ENCODE measurements at regions not wholly inside any gene's neighbourhood (a gene's known extent, or its start where the extent isn't known, plus 50 kb on each side); places are given as distances from the start of the nearest gene placed in this dataset.

DNA sequence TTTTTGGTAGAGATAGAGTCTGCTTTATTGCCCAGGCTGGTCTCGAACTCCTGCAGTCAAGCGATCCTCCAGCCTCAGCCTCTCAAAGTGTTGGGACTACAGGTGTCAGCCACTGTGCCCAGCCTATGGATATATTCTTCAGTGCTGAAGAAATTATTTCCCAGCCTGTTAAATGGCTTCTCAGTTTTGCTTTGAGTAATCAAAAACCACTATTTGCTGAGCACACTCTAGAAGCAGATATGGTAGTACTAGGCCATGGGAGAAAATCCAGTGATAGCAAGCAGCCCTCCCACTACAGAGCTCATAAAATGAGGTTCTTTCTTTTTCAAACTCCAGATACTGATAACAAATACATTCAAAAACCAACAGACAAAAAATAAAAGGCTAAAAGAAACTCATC lies 80.6 kb upstream of the CLDN10 start:
- ATAC-seq (no peak), DNase-seq (ENCODE audit: low read depth in 1 of 2, low spot score in 1 of 2) (no peak), FAIRE-seq (no peak)
- ChIA-PET POLR2A (no interaction called here), CTCF (interaction anchor here (0.6 to 1.1 kb wide), 2 partner anchors 9 to 132 kb away, joined by 4 read pairs; no protein-coding TSS in a partner anchor)
- H3K4me1 ChIP-seq: no peaks in the 10 kb centered on the region
- no peak overlapping the region for H3K4me2 ChIP-seq
- 87% methylated on average over 2 of the region's 2 CpGs for WGBS (ENCODE audit: missing lambda C conversion rate)
- no peak overlapping the region for H3K27ac ChIP-seq
- no peak overlapping the region for H3K4me3 ChIP-seq
- TF ChIP-seq CHD4 (IDR thresholded peaks at IDR 0.05; ENCODE audit: borderline replicate concordance) (no peak), HOXB13 (CRISPR knock-in tag; IDR thresholded peaks at IDR 0.05; ENCODE audit: low read depth) (no peak), CHD2 (IDR thresholded peaks at IDR 0.05; ENCODE audit: low read length, partially characterized antibody) (no peak), CEBPB (IDR thresholded peaks at IDR 0.05) (no peak), RFX5 (IDR thresholded peaks at IDR 0.05) (no peak), HMGXB4 (CRISPR knock-in tag; IDR thresholded peaks at IDR 0.05; ENCODE audit: borderline replicate concordance) (no peak), HOXA7 (CRISPR knock-in tag; IDR thresholded peaks at IDR 0.05) (no peak), FOSB (CRISPR knock-in tag; IDR thresholded peaks at IDR 0.05) (no peak), BHLHE40 (IDR thresholded peaks at IDR 0.05; ENCODE audit: low read depth, low read length) (no peak), MAFK (IDR thresholded peaks at IDR 0.05; ENCODE audit: partially characterized antibody) (no peak), MAZ (IDR thresholded peaks at IDR 0.05; ENCODE audit: borderline replicate concordance, low read depth, low read length) (no peak), HES2 (IDR thresholded peaks at IDR 0.05) (no peak)
- TF ChIP-seq, protein P1, sequence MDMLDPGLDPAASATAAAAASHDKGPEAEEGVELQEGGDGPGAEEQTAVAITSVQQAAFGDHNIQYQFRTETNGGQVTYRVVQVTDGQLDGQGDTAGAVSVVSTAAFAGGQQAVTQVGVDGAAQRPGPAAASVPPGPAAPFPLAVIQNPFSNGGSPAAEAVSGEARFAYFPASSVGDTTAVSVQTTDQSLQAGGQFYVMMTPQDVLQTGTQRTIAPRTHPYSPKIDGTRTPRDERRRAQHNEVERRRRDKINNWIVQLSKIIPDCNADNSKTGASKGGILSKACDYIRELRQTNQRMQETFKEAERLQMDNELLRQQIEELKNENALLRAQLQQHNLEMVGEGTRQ (IDR thresholded peaks at IDR 0.05): no peak
- TF ChIP-seq, protein P2, sequence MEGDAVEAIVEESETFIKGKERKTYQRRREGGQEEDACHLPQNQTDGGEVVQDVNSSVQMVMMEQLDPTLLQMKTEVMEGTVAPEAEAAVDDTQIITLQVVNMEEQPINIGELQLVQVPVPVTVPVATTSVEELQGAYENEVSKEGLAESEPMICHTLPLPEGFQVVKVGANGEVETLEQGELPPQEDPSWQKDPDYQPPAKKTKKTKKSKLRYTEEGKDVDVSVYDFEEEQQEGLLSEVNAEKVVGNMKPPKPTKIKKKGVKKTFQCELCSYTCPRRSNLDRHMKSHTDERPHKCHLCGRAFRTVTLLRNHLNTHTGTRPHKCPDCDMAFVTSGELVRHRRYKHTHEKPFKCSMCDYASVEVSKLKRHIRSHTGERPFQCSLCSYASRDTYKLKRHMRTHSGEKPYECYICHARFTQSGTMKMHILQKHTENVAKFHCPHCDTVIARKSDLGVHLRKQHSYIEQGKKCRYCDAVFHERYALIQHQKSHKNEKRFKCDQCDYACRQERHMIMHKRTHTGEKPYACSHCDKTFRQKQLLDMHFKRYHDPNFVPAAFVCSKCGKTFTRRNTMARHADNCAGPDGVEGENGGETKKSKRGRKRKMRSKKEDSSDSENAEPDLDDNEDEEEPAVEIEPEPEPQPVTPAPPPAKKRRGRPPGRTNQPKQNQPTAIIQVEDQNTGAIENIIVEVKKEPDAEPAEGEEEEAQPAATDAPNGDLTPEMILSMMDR (IDR thresholded peaks at IDR 0.05): no peak
- TF ChIP-seq, protein P3, sequence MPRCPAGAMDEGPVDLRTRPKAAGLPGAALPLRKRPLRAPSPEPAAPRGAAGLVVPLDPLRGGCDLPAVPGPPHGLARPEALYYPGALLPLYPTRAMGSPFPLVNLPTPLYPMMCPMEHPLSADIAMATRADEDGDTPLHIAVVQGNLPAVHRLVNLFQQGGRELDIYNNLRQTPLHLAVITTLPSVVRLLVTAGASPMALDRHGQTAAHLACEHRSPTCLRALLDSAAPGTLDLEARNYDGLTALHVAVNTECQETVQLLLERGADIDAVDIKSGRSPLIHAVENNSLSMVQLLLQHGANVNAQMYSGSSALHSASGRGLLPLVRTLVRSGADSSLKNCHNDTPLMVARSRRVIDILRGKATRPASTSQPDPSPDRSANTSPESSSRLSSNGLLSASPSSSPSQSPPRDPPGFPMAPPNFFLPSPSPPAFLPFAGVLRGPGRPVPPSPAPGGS (IDR thresholded peaks at IDR 0.05): no peak
- no peaks in the 10 kb centered on the region for H3K9me3 ChIP-seq

GRCh38 chr13:95474992-95475391 lies 77.5 kb upstream of the CLDN10 start:
- 88% methylated on average over 3 of the region's 3 CpGs for WGBS (ENCODE audit: missing lambda C conversion rate)
- FAIRE-seq: no peak
- TF ChIP-seq, protein P3 (IDR thresholded peaks at IDR 0.05): no peak
- TF ChIP-seq NFE2L2 (conservative IDR thresholded peaks at IDR 0.05; ENCODE audit: low read length) (no peak), HDAC2 (IDR thresholded peaks at IDR 0.05) (no peak), RARB (CRISPR knock-in tag; IDR thresholded peaks at IDR 0.05) (no peak), HEYL (CRISPR knock-in tag; IDR thresholded peaks at IDR 0.05) (no peak), HOXB5 (CRISPR knock-in tag; IDR thresholded peaks at IDR 0.05) (no peak), FOXS1 (CRISPR knock-in tag; IDR thresholded peaks at IDR 0.05) (no peak), TP53 (CRISPR knock-in tag; IDR thresholded peaks at IDR 0.05) (no peak), TFCP2L1 (CRISPR knock-in tag; IDR thresholded peaks at IDR 0.05) (no peak), NPAS2 (CRISPR knock-in tag; IDR thresholded peaks at IDR 0.05; ENCODE audit: borderline replicate concordance) (no peak)
- TF ChIP-seq, protein P4, sequence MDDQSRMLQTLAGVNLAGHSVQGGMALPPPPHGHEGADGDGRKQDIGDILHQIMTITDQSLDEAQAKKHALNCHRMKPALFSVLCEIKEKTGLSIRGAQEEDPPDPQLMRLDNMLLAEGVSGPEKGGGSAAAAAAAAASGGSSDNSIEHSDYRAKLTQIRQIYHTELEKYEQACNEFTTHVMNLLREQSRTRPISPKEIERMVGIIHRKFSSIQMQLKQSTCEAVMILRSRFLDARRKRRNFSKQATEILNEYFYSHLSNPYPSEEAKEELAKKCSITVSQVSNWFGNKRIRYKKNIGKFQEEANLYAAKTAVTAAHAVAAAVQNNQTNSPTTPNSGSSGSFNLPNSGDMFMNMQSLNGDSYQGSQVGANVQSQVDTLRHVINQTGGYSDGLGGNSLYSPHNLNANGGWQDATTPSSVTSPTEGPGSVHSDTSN (IDR thresholded peaks at IDR 0.05): no peak
- POLR2A ChIA-PET: no interaction called here
- H3K27ac ChIP-seq: no peak overlapping the region
- CTCF ChIA-PET: interaction anchor here (1.1 to 2.2 kb wide), 2 partner anchors 283 to 285 kb away, joined by 4 to 7 read pairs; no protein-coding TSS in a partner anchor
- H3K4me1 ChIP-seq: no peaks in the 10 kb centered on the region
- H3K4me2 ChIP-seq: no peak overlapping the region
- no peaks in the 10 kb centered on the region for H3K9me3 ChIP-seq
- no peak overlapping the region for H3K4me3 ChIP-seq
- ATAC-seq: no peak; a peak in 1 of 6 replicates
- no peak for DNase-seq (ENCODE audit: low read depth in 1 of 2, low spot score in 1 of 2)

All from A549 (cell line).